Fibroblast of pulmonary artery (primary cell): ENCODE measurements at regions not wholly inside any gene's neighbourhood (a gene's known extent, or its start where the extent isn't known, plus 50 kb on each side); places are given as distances from the start of the nearest gene placed in this dataset.

ENCODE experiments used
- DNase-seq: peaks from one replicate; pipeline ENCODE4 v3.0.0-alpha.2; 2010; ENCODE audit warnings: low read depth
- H3K4me3 ChIP-seq: replicated peaks from 2 replicates; pipeline ENCODE4 v1.5.1; 2011; ENCODE audit warnings: low read depth, mild to moderate bottlenecking, control low read depth, low read length, moderate library complexity
- TF ChIP-seq, protein P1 (sequence below): IDR thresholded peaks from 2 replicates; pipeline ENCODE4 v1.5.1; 2011; ENCODE audit warnings: mild to moderate bottlenecking, control low read depth, low read length, inconsistent platforms; ENCODE audit errors: missing control alignments

DNA sequence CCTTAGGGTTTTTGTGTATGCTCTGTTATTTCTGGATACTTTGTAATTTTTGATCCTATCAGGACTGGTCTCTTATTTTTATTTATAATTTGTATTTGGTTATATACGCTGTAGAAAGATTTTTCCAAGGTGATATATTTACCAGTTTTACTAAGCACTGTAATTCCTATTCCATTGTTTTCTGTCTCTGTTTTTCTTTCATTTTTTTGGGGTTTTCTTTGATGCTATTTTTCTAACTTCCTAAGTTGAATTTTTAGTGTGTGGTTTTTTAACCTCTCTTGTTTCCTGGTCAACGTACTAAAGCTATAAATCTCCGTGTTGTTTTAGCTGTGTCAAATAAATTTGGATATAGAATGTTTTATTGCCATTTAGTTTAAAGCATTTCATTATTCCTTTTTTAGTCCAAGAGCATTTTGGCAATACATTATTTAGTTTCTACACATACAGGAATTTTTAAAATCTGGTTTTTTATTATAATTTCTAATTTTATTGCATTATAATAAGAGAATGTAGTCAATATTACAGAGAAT is 128.1 kb upstream of the THRB start:
- H3K4me3 ChIP-seq = no peak overlapping the region
- no peak for DNase-seq
- TF ChIP-seq, protein P1, sequence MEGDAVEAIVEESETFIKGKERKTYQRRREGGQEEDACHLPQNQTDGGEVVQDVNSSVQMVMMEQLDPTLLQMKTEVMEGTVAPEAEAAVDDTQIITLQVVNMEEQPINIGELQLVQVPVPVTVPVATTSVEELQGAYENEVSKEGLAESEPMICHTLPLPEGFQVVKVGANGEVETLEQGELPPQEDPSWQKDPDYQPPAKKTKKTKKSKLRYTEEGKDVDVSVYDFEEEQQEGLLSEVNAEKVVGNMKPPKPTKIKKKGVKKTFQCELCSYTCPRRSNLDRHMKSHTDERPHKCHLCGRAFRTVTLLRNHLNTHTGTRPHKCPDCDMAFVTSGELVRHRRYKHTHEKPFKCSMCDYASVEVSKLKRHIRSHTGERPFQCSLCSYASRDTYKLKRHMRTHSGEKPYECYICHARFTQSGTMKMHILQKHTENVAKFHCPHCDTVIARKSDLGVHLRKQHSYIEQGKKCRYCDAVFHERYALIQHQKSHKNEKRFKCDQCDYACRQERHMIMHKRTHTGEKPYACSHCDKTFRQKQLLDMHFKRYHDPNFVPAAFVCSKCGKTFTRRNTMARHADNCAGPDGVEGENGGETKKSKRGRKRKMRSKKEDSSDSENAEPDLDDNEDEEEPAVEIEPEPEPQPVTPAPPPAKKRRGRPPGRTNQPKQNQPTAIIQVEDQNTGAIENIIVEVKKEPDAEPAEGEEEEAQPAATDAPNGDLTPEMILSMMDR = no peak

DNA sequence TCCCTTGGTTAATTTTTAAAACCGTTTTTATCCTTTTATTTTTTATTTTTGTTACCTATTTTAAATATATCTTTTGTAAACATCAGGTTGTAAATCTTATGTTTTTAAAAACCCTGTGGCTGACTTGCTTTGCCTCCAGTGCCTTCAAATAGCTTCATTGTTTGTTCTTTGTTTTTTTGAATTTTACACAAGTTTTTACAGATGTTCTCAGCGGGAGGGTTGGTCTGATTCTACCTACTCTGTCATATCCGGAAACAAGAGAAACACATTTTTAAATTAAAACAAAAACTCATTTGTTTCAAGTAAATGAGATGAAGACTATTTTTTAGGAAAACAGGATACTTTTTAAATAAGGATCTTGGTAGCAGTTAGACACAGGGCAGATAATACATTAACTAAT is 129.0 kb upstream of the THRB start:
- TF ChIP-seq, protein P1 = no peak
- no peak overlapping the region for H3K4me3 ChIP-seq
- DNase-seq = no peak

DNA sequence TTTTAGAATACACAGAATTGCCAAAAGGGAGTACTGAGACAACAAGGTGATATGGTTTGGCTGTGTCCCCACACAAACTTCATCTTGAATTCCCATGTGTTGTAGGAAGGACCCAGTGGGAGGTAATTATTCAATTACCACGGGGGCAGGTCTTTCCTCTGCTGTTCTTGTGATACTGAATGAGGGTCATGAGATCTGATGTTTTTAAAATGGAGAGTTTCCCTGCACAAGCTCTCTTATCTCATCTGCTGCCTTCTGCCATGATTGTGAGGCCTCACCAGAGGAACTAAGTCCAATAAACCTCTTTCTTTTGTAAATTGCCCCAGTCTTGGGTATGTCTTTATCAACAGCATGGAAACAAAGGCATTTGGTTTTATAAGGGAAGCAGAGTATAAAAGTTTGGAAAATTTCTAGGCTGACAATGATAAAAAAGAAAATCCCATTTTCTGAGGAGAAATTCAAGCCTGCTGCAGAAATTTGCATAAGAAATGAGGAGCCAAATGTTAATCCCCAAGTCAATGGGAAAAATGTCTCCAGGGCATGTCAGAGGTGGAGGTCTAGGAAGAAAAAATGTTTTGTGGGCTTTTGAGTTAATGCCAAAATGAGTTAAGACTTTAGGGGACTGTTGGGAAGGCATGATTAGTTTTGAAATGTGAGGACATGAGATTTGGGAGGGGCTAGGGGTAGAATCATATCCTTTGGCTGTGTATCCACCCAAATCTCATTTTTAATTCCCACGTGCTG is 130.5 kb upstream of the THRB start:
- DNase-seq = no peak
- no peak overlapping the region for H3K4me3 ChIP-seq
- TF ChIP-seq, protein P1 = no peak

DNA sequence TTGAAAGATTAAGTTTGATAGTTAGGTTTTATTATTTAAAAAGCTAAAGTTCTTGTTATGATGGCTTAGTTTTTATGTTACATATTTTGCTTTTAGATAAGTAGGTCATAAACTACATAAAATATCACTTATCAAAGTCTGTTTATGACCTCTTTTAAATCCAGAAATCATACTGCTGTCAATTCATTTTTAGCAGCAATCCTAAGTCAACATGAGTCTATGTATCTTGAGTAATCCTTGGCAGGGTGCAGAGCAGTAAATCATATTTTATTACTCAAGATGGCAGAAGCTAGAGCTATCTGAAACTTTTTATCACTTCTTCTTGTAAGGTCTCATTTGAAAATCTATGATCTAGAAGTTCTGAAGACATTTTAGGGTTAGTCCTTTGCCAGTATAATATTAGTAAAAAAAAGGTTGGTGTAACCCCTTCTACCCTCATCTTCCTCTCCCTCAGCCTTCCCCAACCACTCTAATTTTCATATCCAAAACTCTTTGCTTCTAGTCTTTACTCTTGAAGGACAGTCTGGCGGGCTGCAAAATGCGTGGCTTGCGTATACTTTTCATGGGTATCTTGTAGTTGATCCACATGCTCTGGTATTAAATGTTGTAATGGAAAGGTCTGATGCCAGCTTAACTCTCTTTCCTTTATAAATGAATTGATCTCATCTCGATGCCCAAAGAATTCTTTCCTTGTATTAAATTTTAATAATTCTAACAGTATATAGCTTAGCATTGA is 134.0 kb upstream of the THRB start:
- TF ChIP-seq, protein P1 = no peak
- H3K4me3 ChIP-seq = no peak overlapping the region
- DNase-seq = no peak

DNA sequence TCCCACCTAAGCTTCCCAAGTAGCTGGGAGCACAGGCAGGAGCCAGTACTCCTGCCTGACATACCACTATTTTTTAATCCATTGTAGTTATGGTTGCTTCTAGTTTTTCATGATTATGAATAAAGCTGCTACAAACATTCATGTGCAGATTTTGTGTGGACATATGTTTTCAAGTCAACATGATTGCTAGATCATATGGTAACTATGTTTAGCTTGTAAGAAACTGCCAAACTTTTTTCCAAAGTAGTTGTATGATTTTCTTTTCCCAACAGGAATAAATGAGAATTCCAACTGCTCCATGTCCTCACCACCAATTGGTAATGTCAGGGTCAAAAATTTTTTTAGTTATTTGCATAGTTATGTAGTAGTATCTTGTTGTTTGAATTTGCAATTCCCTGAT is 136.8 kb upstream of the THRB start:
- H3K4me3 ChIP-seq = no peak overlapping the region
- DNase-seq = no peak
- TF ChIP-seq, protein P1 = no peak

DNA sequence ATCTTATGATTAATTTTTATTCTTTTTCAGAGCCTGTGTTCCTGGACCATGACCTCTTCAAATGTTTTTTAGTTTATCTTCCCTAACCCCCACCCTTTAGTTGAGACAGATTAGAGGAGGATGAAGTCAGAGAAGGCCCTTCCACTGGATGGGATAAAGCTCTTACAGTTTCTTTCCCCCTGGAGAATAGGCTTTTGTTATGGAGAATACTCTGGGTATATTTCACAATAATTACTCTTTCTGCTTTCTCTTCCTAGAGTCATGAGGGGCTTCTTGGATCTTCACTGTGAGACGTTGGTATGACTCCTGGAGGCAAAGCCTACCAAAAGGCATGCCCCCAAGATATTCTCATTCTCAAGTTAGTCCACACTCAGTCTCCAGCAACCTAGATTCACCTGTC is 144.4 kb upstream of the THRB start:
- H3K4me3 ChIP-seq = no peak overlapping the region
- DNase-seq = no peak
- TF ChIP-seq, protein P1 = no peak
